GM18519 (cell line): ENCODE measurements at regions not wholly inside any gene's neighbourhood (a gene's known extent, or its start where the extent isn't known, plus 50 kb on each side); places are given as distances from the start of the nearest gene placed in this dataset.
A peak's percentile ranks its signal among the peaks of the same experiment; 100 is the strongest.

ENCODE experiments used
- ATAC-seq: cut with Tn5 transposase; IDR thresholded peaks from one replicate; pipeline ENCODE4 v1.9.1; 2021; ENCODE audit warnings: mild to moderate bottlenecking, moderate library complexity; ENCODE audit not compliant: unreplicated experiment, low FRiP score

DNA sequence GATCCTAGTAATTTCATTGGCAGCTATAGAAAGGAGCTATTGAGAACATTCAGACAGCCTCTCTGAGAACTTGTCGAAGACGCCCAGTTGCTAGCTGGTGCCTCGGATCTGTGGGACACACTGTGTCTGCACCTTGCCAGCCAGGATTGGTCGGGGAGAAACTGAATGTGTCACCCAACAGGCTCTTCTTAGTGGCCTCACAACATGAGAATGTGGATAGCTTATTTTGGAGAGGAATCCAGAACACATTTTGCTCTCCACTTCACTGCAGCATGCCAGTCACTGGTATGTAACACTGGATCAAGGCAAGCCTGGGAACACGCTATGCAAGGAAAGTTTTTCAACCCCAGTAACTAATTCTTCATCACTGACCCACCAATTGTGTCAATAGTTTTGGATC is 89.5 kb upstream of the TRPC3 start:
- no peak for ATAC-seq

DNA sequence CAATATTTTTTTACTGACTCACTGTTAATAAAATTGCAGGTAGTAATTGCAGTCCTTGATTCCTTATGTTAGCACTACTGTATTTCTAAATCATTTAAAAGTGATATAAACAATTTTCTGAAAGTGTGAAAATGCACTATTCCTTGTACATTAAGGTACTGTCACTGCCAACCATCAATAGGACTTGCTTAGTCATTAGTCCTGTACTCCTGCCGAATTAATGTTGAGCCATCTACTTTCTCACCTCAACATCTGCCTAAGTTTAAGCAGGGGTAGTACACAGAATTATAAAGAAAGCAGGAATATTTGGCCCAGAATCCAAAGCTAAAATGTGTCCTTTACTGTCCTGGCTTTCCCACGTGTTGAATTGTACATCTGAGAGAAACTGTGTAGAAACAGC is 87.0 kb upstream of the TRPC3 start:
- ATAC-seq = no peak

DNA sequence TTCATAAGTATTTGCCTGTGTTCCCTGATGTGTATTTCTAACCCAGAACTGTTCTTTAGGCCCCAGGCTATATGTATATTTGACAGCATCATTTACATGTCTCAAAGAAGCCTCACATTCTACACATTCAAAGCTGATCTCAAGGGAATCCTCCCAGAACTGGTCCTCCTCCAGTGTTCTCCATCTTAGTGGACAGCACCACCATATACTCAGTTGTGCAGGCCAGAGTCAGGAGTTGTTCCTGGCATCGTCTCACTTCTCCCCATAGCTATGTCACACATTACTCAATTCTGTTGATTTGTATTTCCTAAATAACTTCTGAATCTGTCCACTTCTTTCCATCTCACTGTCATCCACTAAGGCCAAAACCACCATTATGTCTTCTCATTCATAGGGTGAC is 82.8 kb upstream of the TRPC3 start:
- no peak for ATAC-seq

DNA sequence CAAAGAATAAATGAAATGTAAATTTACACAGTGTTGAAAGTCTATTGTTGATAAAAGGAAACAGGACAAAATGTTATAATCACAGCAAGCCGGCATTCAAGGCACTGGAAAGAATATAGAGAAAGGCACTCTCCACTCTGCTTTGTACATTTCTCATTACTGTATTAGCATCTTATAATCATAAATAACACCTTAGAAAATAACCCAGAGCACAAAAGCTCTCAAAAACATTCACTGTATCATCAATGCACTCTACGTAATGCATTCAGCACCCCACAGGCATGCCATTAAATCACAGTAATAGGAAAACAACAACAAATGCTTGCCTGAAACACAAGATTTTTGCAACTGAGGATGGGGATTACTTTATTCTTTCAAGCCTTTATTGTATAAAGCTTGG is 75.3 kb upstream of the TRPC3 start:
- ATAC-seq = no peak

DNA sequence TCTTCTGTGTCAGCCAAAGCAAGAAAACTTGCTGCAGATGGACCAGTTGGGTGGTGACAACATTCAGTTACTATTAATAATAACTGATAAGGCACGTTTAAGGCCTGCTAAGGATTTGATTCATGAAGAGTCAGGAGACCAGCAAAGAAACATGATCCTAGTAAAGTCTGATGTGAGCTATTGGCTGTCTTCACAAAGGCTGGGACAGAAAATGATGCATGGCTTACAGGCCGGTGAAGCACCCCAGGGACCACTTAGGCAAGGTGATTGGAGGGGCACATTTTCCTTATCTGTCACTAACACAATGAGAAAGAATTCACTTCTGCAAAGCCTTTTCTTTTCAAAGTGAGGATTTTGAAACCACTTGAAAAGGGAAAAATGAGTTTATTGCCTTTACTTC is 65.4 kb upstream of the TRPC3 start:
- no peak for ATAC-seq

DNA sequence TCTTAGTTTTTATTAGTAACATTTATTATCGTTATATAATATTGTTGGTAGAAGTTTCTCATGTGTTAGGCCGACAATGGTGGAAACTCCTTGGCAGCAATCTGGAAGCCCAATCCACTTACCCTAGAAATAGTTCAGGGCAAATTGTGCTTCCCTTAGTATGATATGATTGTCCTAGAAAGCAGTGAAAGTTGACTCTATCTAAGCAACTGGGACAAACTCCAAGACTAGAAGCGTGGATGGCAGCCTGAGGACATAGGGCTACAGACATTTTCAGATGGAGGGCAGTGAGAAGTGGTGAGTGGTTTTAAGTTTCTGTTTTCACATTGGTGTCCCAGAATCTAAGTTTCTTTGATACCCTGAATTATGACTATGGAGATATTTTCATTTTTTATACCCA is 63.3 kb upstream of the TRPC3 start:
- ATAC-seq = no peak

DNA sequence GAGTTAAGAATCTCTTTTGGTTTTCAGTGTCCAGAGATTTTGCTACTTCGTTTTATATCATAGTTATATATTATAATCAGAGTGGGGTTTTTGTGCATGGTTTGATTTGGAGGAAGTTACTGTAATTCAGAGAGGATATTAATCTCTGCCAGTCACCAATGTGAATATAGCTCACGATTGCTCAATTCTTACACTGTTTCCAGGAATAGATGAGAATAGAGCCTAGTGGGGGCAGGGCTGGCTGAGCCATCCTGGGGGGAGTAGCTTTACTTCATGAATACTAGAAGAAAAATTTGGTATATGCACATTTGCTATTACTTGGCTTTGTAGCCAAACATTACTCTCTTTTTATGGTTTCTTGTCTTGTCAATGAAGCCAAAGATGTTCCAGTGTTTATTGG is 60.9 kb upstream of the TRPC3 start:
- ATAC-seq = no peak

DNA sequence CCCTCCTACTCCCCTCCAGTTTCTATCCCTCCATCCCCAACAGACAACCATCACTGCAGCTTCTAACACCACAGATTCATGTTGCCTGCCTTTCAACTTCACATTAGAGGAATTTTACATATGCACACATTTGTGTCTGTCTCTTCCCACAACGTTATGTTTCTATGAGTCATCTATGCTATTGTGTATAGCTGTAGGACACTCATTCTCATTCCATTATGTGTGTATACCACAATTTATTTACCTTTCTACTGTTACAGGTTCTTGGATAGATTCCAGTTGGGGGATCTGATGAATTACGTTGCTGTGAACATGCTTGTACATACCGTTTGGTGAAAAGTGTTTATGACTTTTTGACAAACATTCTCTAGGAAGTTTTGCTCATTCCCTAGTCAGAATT is 58.8 kb upstream of the TRPC3 start:
- no peak for ATAC-seq

DNA sequence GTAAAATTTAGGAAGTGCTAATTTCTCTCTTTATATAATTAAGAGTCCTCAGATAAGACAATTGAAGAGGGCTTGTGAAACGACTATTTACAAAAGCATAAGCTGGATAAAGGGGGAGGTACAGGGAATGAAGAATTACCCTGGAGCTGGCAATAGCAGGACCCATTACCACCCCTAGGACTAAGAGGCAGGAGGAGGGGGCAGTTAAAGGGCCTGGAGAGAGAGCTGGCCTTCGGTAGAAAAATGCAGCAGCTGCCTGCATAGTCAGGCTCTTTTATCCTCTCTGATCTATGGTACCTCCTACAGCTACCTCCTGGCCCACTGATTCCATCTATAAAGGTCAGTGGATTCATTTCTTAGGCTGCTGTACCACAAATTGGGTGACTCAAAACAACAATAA is 57.7 kb upstream of the TRPC3 start:
- no peak for ATAC-seq

DNA sequence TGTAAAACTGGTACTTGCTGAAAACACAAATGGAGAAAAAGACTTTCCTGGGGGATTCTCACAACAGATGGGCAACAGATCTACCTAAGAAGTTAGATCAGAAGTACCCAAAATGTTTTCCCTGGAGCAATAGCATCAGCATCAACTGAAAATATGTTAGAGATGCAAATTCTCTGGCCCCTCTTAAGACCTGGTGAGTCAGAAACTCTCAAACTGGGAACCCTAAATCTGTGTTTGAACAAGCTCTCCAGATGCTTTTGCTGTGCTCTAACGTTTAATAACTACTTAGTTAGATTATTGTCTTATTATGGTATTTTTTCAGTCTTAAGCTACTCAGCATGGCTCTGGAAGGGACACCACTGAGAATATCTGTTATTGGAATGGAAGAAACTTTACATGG is 55.2 kb upstream of the TRPC3 start:
- no peak for ATAC-seq

DNA sequence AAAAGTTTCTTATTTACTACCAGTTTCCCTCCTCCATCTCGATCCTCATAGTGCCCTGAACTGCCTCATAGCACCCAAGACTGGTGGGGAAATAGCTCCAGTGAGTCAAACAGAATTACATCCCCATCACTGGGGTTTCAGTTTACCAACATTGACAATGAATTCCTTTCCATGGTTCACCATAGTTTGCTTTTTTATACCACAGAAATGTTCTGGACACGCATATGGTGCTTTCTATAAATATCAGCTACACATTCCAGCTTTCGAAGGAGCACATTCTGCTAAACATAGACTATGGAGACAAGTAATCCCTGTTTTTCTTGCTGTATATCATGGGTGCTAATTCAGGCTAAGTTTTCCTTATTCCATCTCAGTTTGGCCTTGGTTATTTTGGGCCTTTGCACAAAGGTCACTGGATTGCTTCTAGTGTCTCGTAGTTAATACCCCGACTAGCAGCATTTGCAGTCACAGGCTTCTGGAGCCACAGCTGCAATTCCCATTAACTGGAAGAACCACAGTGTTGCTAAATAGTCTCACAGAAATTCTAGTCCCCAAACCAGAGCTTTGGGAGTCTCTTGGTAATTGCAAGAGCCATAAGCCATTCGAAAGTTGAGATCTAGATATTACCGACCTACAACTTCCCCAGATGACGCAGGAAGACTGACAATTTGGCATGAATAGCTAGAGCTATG is 53.4 kb upstream of the TRPC3 start:
- ATAC-seq = no peak

DNA sequence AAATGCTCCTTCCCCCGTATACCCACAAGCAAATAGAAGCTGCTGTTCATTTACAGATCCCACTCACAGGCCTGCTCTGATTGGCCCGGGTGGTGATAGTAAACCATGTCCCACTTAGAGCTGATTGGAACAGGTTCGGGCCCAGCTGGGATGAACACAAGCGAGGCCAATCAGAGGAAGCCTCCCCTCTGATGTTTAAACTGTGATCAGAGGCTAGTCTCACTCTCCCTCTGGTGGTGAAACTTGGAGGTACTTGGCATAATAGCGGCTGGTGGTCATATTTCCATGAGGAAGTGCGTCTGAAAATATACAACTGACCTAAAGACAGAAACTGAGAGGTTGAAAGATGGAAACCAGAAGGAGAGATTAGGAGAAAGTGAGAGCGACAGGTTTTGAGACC is 51.5 kb upstream of the TRPC3 start:
- peak; percentile 77 for ATAC-seq
